ENCODE measurements at regions not wholly inside any gene's neighbourhood (a gene's known extent, or its start where the extent isn't known, plus 50 kb on each side); places are given as distances from the start of the nearest gene placed in this dataset.

- DNase-seq, result no peak
Observed at GRCh38 chr4:28890949-28891775, 1829.0 kb upstream of the PCDH7 start.

GRCh38 chr4:28913466-28913865, 1806.7 kb upstream of the PCDH7 start:
- no peak for DNase-seq

GRCh38 chr4:28916585-28916984, 1803.6 kb upstream of the PCDH7 start:
- no peak for DNase-seq

- DNase-seq, result no peak
Observed at GRCh38 chr4:28918871-28919270, 1801.3 kb upstream of the PCDH7 start.

- no peak for DNase-seq
Observed at GRCh38 chr4:28921886-28922285, 1798.3 kb upstream of the PCDH7 start.

- peak; percentile 3 for DNase-seq
Observed at GRCh38 chr4:28926156-28926555, 1794.0 kb upstream of the PCDH7 start.

GRCh38 chr4:28942631-28943030, 1777.5 kb upstream of the PCDH7 start:
- DNase-seq, result no peak

GRCh38 chr4:28947374-28947773, 1772.8 kb upstream of the PCDH7 start:
- no peak for DNase-seq

- DNase-seq, result no peak
Observed at GRCh38 chr4:28948501-28948900, 1771.7 kb upstream of the PCDH7 start.

- DNase-seq, result no peak
Observed at GRCh38 chr4:28966982-28967381, 1753.2 kb upstream of the PCDH7 start.

- DNase-seq, result no peak
Observed at GRCh38 chr4:28973587-28974350, 1746.4 kb upstream of the PCDH7 start.

GRCh38 chr4:28976369-28976768, 1743.8 kb upstream of the PCDH7 start:
- DNase-seq, result no peak

GRCh38 chr4:29002151-29002550, 1718.0 kb upstream of the PCDH7 start:
- DNase-seq, result no peak

- no peak for DNase-seq
Observed at GRCh38 chr4:29005838-29006237, 1714.3 kb upstream of the PCDH7 start.

GRCh38 chr4:29009908-29010307, 1710.3 kb upstream of the PCDH7 start:
- DNase-seq, result no peak

- no peak for DNase-seq
Observed at GRCh38 chr4:29013341-29013740, 1706.8 kb upstream of the PCDH7 start.

GRCh38 chr4:29014555-29014954, 1705.6 kb upstream of the PCDH7 start:
- DNase-seq, result no peak

- no peak for DNase-seq
Observed at GRCh38 chr4:29033703-29034102, 1686.5 kb upstream of the PCDH7 start.

- DNase-seq, result no peak
Observed at GRCh38 chr4:29037501-29037900, 1682.7 kb upstream of the PCDH7 start.

- no peak for DNase-seq
Observed at GRCh38 chr4:29043411-29043810, 1676.8 kb upstream of the PCDH7 start.

GRCh38 chr4:29046186-29046585, 1674.0 kb upstream of the PCDH7 start:
- no peak for DNase-seq

GRCh38 chr4:29046781-29047180, 1673.4 kb upstream of the PCDH7 start:
- no peak for DNase-seq

- no peak for DNase-seq
Observed at GRCh38 chr4:29047341-29048041, 1672.7 kb upstream of the PCDH7 start.

Measured in NCI-H1105 treated with DMSO at 0.1 percent for 48 hours (cell line).